ENCODE measurements at regions not wholly inside any gene's neighbourhood (a gene's known extent, or its start where the extent isn't known, plus 50 kb on each side); places are given as distances from the start of the nearest gene placed in this dataset.
"Not testable (repeated sequence)": the region's sequence is repeated elsewhere in the genome, so short reads cannot be mapped to it uniquely, and the experiment has no call there.

DNA sequence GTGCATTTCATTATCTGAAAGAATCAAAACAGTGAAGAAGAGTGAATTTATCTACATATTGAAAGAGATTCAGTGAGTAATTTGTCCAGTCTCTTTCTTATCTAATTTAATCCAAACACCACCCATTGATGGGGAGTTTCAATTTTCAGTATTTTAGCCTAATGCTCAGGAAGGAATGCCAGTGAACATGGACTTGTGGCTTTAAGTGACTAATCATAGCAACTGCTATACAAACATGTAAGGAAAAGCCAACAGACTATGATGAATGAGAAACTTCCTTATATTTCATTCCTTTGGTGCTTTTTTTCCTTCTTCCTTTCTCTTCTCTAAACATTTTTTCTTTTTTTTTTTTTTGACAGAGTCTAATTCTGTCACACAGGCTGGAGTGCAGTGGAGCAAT is 885.8 kb downstream of the KCNJ2 start:
- no peak for DNase-seq

DNA sequence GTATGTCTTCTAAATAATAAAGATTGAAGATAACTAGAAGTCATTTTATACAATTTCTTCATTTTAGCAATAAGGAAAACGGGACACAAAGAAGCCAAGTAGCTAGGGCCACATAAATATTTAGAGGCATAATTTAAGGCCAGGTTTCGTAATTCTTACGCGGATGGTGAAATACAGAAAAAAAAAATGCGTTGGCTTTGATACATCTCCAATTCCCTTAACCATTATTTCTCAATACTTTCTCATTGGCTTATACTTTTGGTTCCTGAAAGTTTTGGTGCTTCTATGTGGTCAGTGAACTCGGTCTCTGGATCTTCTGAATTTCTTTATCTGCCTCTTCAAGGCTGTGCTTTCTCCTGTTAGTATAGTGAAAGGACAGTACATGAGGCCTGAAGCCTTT is 888.1 kb downstream of the KCNJ2 start:
- DNase-seq, result no peak

DNA sequence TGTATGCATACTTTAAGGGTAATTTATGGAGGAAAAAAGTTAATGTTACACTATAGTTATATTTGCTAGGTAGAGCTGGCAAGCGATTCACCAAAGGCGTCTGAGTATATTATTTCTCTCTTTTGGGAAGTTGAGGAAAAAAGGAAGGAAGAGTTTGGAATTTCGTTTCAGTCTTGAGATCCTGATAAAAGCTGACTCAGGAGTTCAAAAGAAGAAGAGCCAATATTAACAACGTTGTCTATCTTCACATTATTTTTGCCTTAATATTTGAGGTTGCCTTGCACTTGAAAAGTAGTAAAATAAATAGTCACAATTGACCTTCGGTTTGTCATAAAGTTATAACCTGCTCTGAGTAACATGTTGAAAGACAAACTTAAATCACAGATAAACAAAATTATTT is 888.6 kb downstream of the KCNJ2 start:
- DNase-seq, result no peak

DNA sequence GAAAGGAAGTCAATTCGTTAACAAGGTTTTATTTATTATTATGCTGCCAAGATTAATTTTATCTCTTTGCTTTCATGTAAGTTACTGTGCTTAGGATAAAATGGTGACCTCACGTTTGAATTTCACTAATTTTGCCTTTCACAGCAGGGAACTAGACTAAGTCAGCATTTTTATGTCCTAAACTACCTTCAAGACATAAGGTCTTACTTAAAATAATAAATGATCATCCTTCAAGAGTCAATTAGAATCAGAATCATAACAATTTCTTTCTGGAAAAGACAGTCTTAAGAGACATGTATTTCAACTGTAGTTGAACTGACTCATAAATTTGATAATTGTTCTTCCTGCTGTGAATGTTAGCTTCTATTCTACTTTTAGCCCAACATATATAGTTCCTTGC is 893.8 kb downstream of the KCNJ2 start:
- DNase-seq, result no peak

DNA sequence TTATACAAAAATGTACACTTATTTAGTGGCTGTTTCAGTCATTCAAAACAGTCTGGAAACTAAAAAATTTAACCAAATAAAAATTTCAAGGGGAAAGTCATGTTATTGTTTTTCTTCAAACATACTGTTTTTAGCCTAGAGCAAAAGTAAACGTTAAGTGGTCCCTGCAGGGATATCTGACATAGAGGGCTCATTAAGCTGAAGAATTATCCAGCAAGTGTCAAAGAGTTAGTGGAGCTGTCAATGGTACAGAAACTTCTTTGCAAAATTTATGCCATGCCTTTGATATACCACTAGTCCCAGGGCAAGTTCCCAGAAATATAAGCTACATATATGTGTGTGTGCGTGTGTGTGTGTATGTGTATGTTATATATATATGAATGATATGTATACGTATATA is 894.2 kb downstream of the KCNJ2 start:
- no peak for DNase-seq

DNA sequence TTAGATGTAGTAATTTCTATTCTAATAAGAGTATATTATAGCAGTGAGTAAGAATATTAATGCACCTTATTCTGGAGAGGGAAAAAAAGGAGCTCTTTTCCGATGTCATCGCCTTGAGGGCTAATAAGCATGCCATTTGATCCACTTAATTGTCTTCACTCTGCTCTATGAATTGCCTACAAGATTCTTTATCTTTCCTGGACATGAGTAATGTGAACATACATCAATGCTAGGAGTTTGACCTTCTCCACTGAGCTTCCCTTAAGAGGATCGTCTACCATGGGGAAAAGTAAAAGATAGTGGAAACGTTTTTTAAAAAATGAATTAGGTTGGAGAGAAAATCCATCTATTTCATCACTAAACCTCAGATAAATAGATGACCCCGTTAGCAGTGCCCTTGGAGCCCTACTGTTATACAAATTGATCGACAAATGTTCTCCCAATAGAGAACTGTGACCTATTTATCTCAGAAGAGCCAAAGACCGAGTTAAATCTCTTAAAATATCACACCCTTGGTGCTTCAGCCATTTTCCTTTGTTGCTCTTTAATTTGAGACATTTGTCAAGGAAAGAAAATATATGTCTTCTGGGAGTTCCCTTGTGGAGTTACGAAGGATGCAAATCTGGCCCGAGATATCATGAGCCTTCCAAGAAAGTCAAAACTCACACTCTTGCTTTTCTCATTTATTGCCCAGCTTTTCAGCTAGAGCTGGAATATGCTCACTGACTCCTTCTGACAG is 898.5 kb downstream of the KCNJ2 start:
- no peak for DNase-seq

DNA sequence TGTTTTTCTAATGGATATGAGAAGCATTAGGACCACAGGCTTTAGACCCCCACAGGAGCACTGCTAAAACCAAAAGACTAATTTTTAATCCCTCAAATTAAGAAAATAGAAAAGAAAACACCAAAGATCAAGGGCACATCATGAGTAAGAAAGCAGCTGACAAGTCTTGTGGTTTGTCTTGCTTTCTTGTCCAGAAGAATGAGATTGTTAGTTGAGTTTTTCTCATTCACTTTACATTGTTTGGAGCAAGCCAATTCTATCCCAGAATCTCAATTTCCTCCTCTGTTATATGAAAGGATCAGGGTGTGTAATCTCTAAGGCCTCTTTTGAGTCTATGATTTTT is 899.0 kb downstream of the KCNJ2 start:
- DNase-seq, result no peak

DNA sequence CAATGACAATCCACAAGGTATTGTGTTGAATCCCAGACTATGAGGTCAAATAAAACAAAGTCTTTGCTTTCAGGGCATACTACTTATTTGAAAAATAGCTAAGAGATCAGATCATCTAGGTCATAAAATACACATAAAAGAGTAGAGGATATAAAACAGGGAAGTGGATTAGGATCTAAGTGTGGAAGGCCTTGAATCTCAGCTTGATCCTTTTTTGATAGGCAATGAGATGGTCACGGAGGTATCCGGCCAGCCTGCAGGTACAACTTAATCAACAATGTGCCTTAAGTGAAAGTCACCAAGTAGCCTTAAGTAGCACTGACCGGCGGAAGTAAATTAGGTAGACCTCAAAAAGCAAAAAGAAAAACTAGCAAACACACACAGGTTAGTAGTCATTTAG is 901.7 kb downstream of the KCNJ2 start:
- no peak for DNase-seq

DNA sequence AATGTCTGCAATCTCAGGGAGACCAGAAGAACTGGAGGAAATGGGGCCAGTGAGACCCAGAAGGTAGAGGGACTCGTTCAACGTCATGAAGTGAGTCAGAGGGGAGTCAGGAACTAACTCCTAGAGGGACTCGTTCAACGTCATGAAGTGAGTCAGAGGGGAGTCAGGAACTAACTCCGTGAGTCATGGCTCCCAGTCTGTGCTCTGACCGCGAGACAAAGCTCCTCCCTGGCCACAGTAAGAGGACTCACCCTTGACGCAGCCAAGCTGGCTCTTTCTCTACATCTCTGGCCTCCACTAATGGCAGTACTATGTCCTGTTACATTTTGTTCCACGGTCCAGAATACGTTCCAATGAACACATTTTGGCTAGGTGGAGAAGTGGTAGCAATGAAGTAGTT is 902.5 kb downstream of the KCNJ2 start:
- DNase-seq, result no peak

DNA sequence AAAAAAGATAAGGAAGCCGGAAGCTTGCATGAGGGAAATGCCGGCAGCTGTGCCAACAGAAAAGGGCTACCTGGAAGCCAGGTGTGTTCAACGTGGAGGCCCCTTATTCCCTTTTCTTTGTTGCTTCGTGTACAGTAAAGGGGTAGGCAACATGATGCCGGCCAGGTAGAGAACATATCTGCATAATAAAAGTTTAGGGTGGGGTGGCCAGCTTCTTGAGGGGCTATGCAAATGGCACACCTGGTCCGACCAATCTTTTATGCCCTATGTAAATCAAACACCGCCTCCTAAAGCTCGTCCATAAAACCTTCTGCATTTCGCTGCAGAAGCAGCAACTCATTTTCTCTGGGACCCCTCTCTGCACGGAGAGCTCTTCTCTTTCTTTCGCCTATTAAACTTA is 911.6 kb downstream of the KCNJ2 start:
- DNase-seq, result no peak

DNA sequence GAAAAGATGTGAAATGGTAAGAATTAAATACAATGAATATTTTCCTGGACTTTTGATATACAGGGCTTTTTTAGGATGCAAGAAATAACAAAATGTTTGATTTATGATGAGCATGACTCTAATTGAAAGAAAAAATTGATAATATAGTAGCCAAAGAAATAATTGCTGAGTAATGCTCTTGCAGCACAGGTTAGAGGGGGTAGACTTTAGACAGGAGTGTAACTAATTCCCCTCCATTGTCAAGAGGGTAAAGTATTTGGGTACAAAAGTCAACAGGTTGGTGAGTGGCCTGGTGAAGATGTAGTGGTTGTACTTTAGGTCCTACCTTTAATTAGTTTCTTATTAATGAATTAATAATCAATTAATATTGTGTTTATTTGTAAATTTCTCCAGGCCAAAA is 912.3 kb downstream of the KCNJ2 start:
- DNase-seq, result no peak

DNA sequence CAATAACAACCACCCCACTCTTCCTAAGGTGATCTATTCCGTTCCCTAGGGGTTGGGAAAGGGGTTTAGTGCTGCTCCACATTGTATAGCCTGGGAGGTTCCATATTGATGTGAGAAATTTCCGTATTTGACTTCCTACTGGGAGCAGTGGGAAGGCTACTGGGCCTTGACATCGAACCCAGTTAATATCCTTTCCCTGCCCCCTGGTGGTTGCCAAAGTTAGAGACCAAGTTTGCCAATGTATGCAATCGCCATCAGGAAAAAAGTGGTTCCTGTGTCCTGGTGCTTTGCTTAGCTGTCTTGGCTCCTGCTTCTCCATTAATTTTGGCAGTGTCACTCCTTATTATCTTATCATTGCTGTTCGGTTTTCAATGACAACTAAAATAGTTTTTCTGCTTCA is 914.9 kb downstream of the KCNJ2 start:
- no peak for DNase-seq

DNA sequence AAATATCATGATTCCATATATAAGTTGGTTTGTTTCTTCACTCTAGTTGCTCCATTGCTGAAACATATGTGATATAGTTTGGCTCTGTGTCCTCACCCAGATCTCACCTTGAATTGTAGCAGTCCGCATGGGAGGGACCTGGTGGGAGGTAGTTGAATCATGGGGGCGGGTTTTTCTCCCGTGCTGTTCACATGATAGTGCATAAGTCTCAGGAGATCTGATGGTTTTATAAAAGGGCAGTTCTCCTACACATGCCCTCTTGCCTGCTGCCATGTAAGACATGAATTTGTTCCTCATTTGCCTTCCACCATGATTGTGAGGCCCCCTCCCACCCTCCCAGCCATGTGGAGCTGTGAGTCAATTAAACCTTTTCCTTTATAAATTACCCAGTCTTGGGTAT is 915.5 kb downstream of the KCNJ2 start:
- DNase-seq, result no peak

DNA sequence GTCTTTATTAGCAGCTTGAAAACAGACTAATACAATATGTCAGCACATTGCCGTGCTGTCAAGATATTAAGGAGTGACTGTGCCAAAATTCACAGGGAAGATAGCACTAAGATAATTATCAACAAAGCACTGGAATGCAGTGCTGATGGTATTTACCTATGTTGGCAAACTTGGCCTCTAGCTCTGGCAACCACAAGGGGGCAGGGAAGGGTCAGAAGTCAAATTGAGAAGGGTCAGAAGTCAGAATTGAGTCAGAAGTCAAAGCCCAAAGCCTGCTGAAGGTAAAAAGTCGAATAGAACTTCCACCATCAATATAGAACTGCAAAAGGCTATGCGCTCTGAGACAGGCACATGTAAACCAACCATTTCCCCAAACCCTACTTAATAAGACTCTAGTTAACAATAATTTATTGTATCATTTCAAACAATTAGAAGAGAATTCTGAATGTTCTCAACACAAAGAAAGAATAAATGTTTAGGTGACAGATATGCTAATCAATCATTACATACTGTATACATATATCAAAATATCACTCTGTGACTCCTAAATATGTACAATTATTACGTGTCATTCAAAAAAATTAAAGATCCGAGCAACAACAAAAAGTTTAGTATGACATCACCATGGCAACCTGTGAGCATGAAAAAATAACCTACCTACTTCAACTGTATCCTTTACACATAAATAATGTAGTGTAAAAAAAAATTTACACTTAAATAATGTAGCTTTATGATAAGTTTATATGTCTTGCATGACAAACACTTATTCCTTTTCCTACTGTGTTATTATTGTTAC is 916.1 kb downstream of the KCNJ2 start:
- DNase-seq, result no peak

DNA sequence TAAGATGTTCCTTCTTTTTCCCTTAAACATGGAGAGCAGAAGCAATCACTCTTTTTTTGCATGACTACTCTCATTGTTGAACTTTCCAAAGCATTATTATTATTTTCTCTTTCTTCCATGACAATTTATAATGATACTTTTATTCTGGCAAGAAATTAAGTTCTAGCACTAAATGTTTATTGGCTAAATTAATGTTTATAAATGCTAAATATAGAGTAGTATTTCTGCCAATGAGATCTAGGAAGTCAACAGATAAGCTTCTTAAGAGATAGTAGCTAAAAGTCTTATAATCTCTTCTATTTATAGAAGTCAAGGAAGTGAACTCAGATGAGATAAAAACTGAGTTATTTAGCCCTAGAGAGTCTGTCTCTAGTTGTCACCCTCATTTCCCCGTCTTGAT is 920.1 kb downstream of the KCNJ2 start:
- DNase-seq, result no peak

DNA sequence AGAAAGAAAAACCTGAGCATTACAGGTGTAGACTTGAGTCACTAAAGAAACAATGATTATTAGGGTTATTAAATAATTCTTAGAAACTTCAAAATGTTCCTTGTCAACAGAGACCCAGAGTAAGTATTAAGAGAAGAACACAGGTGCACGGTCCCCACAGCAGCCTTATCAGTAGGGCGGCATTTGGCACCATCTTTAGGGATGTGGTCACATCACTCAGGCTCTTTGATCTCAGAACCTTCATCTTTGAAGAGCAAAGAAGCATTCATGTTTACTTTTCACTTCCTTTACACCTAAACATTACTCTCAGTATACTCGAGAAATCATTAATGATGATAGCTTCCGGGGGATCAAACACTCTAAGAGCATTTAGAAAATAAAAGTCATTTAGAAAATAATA is 928.7 kb downstream of the KCNJ2 start:
- no peak for DNase-seq

DNA sequence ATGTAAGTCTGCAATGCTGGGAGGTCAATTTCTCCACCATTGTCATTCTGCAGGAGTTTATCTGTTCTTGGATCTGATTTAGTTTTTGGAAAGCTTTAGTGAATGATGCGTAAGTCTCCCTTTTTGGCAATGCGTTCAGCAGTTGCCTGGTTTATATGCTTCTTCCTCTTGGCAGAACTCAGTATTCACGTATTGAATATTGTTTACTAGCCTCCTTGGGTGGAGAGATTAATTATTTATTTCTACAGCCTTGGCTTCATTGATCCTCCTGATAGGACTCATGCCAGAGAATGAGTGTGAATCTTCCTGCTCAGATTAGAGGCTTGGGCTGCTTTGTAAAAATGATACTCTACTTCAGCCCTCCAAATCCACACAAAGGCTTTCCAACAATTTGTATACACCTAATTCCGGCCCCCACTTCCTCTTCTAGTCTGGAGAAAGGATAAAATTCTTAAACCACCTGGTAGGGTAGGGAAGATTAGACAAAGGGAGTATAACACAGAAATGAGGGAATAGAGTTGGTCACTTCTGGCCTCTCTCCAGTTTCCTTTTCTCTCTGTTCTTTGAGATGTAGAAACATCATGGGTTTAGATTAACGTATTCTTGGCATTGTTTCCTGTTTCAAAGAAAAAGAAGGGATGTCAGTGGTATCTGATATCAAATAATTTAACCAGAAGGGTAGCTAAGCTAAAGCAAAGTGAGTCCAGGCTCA is 929.8 kb downstream of the KCNJ2 start:
- DNase-seq, result no peak

DNA sequence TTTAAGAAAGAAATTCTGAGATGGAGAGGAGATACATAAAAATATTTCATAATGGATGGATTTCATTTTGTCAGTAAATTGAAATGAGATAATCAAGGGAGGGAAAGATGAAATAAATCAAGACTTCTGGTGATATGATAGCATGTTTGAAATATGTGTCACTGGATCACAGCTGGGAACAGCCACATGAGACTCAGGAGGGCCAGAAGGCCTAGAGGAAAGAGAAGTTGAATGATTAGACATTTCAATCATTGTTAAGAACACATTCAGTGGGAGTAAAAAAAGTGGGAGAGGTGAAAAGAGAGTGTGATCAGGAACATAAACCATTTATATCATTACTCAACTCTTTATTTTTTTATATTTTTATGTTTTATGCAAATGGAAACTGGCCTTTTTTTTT is 933.4 kb downstream of the KCNJ2 start:
- DNase-seq, result no peak

DNA sequence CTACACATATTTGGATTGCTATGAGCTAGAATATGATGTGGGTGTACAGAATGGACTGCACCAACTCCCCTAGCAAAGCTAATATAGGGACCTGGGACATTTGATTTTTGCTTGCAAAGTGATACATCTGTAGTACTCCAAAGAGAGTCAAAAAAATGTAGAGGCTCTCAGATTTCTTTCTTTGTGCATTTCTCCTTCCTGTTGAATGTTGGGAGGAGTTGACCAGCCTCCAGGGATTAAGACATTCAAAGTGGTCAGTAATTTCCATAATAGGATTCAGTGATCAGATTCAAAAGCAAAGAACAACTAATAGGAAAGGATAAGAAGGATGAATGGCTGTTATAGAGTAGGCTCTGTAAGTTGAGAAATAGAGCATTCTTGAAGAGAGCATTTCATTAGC is 934.9 kb downstream of the KCNJ2 start:
- DNase-seq, result no peak

DNA sequence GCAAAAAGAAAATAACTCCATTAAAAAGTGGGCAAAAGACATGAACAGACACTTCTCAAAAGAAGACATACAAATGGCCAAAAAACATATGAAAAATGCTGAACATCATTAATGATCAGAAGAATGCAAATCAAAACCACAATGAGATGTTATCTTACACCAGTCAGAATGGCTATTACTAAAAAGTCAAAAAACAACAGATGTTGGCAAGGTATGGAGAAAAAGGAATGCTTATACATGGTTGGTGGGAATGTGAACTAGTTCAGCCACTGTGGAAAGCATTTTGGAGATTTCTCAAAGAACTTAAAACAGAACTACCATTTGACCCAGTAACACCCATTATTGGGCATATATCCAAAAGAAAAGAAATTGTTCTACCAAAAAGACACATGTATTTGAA is 936.7 kb downstream of the KCNJ2 start:
- DNase-seq, result not testable (repeated sequence)

DNA sequence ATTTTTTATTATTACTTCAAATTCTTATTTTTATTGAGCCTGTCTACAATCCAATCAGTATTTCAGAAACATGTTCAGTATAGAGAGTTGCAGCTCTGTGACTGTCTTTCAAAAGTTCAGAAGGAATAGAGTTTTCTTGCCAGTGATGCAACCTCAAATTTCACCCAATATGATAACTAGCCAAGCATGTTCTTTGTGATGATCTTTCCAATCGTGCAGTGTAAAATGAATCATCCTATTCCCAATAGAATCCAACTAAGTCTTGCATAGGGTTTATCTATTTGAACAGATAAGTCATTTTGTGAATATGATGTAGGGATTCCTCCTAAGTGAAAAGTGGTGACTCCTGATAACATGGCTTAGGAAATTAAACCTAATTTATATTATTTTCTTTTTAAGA is 937.8 kb downstream of the KCNJ2 start:
- no peak for DNase-seq

DNA sequence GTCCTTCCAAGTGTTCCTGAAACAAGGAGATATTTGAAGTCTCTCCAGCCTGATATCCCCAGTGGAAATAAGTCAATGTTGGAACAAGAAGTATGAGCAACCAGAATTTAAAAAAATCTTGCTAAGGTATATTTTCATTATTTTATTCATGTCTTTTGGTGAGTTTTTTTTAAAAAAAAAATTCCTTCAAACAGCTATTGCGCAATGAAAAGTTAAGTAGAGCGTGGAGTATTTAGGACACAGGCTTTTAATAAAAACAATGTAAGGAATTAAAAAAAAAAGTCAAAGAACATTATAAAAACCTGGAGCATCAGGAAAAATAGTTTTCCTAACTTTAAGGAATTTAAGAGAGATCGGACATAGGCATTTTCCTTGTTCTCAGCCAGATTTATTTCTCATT is 940.4 kb downstream of the KCNJ2 start:
- no peak for DNase-seq

DNA sequence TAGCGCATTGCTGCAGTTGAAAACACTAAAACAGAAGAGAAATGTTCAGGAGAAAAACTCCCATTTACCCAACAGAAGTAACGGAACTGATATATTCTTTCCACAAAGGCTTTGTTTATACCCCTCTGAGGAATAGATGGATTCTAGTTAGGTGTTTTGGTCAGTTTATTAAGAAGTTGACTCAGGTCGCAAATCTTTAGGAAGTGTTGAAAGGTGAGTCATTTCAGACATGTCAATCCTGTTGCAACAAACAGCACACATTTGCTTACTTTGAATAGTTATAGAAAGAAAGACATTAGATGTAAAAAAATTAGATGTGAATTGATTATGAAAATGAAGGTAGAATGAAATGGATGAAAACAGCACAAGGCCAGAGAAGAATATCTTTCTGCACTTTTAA is 941.0 kb downstream of the KCNJ2 start:
- DNase-seq, result no peak

DNA sequence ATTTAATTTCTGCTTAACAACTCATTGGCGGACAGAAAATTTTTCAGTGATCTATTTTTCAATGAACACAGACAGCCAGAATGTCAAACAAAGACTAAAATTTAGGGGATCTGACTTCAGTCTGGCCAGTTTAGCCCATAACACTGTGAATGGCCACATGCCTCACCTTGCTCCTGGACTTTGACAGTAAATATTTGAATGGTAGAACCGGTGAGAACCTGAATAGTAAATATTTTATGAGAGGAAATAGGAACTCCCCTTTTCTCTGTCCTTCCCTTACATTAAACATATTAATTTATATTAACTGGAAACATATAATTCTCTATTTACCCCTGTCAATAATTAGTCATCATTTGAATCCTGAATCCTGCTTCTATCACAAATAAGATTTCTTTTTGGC is 942.1 kb downstream of the KCNJ2 start:
- no peak for DNase-seq

All from NCI-H1436 treated with DMSO at 0.1 percent for 48 hours (cell line).